NCI-H1417 treated with DMSO at 0.1 percent for 48 hours (cell line): ENCODE measurements at regions not wholly inside any gene's neighbourhood (a gene's known extent, or its start where the extent isn't known, plus 50 kb on each side); places are given as distances from the start of the nearest gene placed in this dataset.
"Not testable (repeated sequence)": the region's sequence is repeated elsewhere in the genome, so short reads cannot be mapped to it uniquely, and the experiment has no call there.

Experiments used
- DNase-seq: peaks from one replicate; lab custom pipeline; 2025; lab: John Stamatoyannopoulos, UW

DNA sequence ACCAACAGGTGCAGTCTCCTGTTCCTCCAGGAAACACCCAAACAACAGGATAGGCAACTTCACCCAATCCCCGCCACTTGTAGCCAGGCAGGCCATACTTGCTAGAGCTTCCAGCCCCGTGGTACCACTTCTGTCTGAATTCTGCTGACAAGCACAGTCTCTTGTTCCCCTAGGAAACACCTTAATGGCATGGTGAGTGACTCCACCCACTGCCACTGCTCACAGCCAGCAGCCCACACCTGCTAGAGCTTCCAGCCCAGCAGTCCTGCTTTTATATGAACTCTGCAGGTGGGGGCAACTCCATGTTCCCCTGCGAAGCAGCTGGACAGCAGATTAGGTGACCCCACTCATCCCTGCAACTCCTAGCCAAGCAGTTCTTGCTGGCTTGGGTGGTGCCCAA, 52.6 kb upstream of the COBL start:
- not testable (repeated sequence) for DNase-seq

DNA sequence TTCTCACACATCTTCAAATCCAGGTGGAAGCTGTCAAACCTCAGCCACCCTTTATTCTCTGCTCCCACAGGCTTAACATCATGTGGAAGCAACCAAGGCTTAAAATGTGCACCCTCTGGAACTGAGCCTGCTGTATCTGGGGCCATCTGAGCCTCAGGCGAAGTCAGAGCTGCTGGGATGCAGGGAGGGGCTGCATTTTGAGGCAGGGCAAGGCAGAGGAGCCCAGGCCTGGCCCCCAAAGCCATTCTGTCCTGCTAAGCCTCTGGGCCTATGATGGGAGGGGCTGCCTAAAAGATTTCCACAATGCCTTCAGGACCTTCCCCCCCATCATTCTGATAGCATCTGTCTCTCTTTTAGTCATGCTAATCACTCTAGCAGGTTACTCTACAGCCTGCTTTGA, 51.7 kb upstream of the COBL start:
- DNase-seq: no peak

DNA sequence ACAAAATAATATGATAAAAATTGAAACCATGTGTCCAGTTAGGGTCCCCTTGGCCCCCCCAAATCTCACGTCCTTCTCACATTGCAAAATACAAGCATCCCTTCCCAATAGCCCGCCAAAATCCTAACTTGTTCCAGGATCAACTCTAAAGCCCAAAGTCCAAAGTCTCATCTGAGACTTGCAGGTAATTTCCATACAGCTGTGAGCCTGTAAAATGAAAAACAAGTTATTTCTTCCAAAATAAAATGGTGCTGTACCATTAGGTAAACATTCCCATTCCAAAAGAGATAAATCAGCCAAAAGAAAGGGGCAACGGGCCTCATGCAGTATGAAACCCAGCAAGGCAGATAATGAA, 51.0 kb upstream of the COBL start:
- DNase-seq: no peak

DNA sequence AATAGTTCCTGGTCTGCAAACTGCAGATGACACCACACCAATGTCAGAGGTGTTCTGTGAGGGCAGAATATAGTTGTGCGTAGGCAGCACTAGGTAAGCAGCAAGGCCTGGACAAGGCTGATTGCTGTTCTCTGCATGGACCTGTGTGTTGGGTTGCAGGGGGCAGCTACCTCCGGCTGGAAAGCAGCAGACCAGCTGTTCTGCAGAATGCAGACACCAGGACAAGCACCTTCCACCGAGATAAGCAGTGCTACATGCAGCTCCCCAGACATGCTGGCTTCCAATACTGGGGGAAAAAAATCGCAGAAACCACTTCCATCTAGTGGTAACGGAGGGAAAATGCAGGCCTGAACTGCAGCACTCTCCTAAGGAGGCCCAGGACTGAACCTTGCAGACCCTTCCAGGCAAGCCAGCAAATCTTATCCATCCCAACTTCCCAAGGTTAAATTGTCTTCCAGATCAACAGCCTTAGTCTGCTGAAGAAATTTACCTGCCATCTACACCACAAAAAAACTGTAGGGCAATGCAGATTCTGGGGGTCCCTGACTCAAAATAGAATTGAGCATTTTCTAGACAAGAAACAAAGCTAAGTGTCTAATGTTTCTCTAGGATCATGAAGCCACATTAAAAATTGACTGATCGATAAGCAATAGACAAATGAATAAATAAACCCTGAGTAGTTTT, 50.5 kb upstream of the COBL start:
- no peak for DNase-seq
